OCI-LY1 (cell line): ENCODE measurements at regions not wholly inside any gene's neighbourhood (a gene's known extent, or its start where the extent isn't known, plus 50 kb on each side); places are given as distances from the start of the nearest gene placed in this dataset.

Experiments
- EZH2 ChIP-seq: fragments of 200-600 bp; sonication (generic), shearing (Covaris generic); IDR thresholded peaks from 2 replicates; pipeline ENCODE4 v1.8.0; 2017; ENCODE audit warnings: borderline replicate concordance, mixed run types, mild to moderate bottlenecking, antibody characterized with exemption, low read length, moderate library complexity, mixed read lengths
- TF ChIP-seq, protein P1 (sequence below): fragments of 200-600 bp; sonication (generic), shearing (Covaris generic); IDR thresholded peaks from 2 replicates; pipeline ENCODE4 v1.5.1; 2017; ENCODE audit warnings: mild to moderate bottlenecking, antibody characterized with exemption, low read length, moderate library complexity, mixed read lengths

DNA sequence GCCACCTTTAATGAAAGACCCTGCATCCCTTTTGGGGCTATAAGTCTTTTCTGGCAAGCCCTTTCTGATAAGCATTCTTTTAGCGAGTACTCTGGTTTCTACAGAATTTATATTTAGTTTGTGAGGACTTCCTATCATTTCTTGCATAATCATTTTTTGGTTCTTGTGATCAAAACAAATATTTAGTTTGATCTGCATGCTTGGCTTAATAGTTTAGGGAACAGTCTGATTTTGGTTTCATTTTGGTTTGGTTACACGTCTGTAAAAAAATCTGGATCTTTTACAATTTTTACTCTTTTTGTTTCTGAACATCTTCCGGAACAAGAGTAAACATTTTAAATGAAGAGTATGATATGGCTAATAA lies 1074.4 kb downstream of the CDH9 start:
- TF ChIP-seq, protein P1, sequence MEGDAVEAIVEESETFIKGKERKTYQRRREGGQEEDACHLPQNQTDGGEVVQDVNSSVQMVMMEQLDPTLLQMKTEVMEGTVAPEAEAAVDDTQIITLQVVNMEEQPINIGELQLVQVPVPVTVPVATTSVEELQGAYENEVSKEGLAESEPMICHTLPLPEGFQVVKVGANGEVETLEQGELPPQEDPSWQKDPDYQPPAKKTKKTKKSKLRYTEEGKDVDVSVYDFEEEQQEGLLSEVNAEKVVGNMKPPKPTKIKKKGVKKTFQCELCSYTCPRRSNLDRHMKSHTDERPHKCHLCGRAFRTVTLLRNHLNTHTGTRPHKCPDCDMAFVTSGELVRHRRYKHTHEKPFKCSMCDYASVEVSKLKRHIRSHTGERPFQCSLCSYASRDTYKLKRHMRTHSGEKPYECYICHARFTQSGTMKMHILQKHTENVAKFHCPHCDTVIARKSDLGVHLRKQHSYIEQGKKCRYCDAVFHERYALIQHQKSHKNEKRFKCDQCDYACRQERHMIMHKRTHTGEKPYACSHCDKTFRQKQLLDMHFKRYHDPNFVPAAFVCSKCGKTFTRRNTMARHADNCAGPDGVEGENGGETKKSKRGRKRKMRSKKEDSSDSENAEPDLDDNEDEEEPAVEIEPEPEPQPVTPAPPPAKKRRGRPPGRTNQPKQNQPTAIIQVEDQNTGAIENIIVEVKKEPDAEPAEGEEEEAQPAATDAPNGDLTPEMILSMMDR = no peak
- TF ChIP-seq EZH2 = no peak
